AG04449 (cell line): ENCODE measurements at regions not wholly inside any gene's neighbourhood (a gene's known extent, or its start where the extent isn't known, plus 50 kb on each side); places are given as distances from the start of the nearest gene placed in this dataset.

ENCODE experiments used
- CTCF ChIA-PET: fragments of 350-600 bp; formaldehyde crosslinking; extraction: SDS; loops from one replicate; lab custom pipeline; 2021; ENCODE audit warnings: antibody characterized with exemption; lab: Yijun Ruan, JAX
- POLR2A ChIA-PET: fragments of 400-600, 350-600 bp; formaldehyde crosslinking; extraction: SDS; loops from one replicate; lab custom pipeline; 2020; ENCODE audit warnings: antibody characterized with exemption, inconsistent platforms; lab: Yijun Ruan, JAX
- DNase-seq: peaks from one replicate; pipeline ENCODE4 v3.0.0-alpha.2; 2010; ENCODE audit warnings: low read depth, low spot score
- H3K4me3 ChIP-seq: 2 replicates; pipeline ENCODE4 v1.5.1; 2011; ENCODE audit warnings: low read depth, mild to moderate bottlenecking, control low read depth, low read length
- TF ChIP-seq, protein P1 (sequence below): IDR thresholded peaks from one replicate; pipeline ENCODE4 v1.5.1; 2011; ENCODE audit warnings: mild to moderate bottlenecking, moderate library complexity, low read length, control low read depth, inconsistent platforms; ENCODE audit not compliant: insufficient read depth; ENCODE audit errors: missing control alignments

DNA sequence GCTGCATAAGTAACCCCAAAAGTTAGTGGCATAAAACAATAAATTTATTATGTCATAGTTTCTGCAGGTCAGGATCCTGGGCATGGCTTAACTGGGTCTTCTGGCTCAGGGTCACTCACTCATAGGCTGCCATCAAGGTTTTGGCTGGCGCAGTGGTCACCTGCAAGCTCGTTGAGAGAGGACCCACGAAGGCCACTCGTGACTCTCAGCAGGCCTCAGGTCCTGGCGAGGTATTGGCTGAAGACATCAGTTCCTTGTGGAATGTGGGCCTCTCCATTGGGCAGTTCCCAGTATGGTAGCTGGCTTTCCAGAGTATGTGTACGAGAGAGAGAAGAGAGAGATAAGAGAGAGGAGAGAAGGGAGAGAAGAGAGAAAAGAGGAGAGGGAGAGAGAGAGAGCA lies 138.3 kb upstream of the KLF14 start:
- TF ChIP-seq, protein P1, sequence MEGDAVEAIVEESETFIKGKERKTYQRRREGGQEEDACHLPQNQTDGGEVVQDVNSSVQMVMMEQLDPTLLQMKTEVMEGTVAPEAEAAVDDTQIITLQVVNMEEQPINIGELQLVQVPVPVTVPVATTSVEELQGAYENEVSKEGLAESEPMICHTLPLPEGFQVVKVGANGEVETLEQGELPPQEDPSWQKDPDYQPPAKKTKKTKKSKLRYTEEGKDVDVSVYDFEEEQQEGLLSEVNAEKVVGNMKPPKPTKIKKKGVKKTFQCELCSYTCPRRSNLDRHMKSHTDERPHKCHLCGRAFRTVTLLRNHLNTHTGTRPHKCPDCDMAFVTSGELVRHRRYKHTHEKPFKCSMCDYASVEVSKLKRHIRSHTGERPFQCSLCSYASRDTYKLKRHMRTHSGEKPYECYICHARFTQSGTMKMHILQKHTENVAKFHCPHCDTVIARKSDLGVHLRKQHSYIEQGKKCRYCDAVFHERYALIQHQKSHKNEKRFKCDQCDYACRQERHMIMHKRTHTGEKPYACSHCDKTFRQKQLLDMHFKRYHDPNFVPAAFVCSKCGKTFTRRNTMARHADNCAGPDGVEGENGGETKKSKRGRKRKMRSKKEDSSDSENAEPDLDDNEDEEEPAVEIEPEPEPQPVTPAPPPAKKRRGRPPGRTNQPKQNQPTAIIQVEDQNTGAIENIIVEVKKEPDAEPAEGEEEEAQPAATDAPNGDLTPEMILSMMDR = no peak
- no peak overlapping the region for H3K4me3 ChIP-seq
- DNase-seq = no peak
- POLR2A ChIA-PET = interaction anchor here (1.1 kb wide), 1 partner anchor 11 kb away, joined by 4 read pairs; no protein-coding TSS in a partner anchor
- CTCF ChIA-PET = interaction anchor here (0.7 to 2.5 kb wide), 3 partner anchors 24 to 168 kb away, joined by 3 to 10 read pairs (median 4); no protein-coding TSS in a partner anchor

DNA sequence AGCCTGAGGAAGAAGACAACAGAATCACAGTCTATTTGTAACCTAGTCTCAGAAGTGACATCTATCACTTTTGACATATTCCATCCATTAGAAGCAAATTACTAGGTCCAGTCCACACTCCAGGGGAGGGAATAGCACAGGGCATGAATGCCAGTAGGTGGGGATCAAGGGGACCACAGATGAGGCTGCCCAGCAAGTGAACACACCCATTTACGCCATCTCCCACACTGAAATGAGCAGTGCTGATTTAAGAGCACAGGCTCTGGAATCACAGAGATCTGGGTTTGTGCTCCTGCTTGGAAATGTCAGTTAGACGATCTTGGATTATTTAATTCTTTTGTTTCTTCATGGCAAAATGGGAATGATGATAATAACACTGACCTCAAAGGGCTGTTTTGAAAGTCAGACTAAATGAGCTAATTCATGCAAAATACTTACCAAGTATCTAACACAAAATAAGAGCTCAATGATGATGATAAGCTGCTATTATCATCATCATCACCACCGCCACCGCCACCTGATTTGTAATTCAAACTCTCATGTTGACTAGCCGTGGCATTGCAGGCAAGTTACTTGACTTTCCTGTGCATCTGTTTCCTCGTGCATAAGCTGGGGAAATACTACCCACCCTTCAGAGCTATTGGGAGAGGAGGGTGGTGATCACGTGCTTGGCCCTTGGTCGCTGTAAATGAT lies 138.9 kb upstream of the KLF14 start:
- ChIA-PET POLR2A (interaction anchor here (0.8 kb wide), 1 partner anchor 13 kb away, joined by 4 read pairs; no protein-coding TSS in a partner anchor), CTCF (interaction anchor here (0.7 to 3.3 kb wide), 5 partner anchors 12 to 167 kb away, joined by 3 to 17 read pairs (median 7); no protein-coding TSS in a partner anchor)
- no peak for DNase-seq
- H3K4me3 ChIP-seq = no peak overlapping the region
- TF ChIP-seq, protein P1 = no peak

DNA sequence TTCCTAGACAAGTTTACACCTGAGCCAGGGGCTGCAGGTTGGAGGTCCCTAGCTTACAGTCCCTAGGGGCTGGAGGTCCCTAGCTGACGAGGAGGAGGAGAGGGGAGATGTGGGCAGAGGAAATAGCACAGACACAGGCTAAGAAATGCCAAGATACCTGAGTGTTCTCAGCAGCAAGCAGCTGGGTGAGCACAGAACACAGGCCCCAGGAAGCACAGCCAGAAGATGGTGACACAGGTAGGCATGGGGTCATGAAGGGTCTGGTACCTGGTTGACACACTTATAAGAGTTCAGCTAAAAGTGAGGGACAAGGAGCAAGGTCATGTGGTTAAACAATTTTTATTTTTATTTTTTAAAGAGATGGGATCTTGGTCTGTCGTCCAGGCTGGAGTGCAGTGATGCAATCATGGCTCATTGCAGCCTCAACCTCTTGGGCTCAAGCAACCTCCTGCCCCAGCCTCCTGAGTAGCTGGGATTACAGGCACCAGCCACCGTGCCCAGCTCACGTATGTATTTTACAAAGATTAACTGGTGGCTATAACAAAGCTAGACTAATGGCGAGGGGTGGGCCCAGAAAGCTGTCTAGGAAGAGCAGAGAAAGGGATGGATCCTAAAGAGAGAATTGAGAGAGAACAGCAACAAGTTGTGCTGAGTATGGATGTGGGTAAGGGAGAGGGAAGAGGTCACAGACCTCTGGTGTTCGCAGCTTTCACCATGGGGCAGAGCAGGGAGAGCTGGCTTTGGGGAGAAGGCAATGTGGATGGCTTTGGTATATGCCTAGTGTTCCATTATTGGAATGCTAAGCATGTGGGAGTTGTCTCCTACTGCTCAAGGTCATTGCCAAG lies 140.3 kb upstream of the KLF14 start:
- ChIA-PET POLR2A (interaction anchor here (1.2 kb wide), 1 partner anchor 19 kb away, joined by 3 read pairs; no protein-coding TSS in a partner anchor), CTCF (interaction anchor here (0.5 to 3.3 kb wide), 11 partner anchors 9 to 709 kb away, joined by 3 to 17 read pairs (median 3); no protein-coding TSS in a partner anchor)
- no peak overlapping the region for H3K4me3 ChIP-seq
- TF ChIP-seq, protein P1 = no peak
- no peak for DNase-seq

DNA sequence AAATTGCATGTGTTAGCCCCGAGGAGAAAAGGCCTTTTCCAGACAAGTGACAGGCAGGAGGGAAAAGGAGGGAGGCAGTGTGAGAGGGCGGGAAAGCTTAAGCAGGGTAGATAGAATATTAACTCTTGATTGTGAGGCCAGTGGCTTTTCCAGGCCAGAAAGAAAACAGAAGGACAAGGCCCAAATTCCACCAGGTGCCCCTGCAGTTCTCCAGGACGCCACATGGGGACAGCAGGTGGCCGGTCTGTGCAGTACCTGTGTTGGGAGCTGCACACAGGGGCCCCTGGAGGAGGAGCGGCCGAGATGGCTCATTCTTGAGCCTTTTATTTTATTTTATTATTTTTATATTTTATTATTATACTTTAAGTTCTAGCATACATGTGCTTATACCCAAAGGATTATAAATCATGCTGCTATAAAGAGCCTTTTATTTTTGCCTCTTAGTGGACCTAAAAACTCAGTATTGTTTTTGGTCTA lies 141.3 kb upstream of the KLF14 start:
- TF ChIP-seq, protein P1 = peak; percentile 85
- no peak overlapping the region for H3K4me3 ChIP-seq
- CTCF ChIA-PET = interaction anchor here (0.6 to 3.3 kb wide), 5 partner anchors 14 to 84 kb away, joined by 3 to 17 read pairs (median 4); no protein-coding TSS in a partner anchor
- POLR2A ChIA-PET = interaction anchor here (1.2 kb wide), 1 partner anchor 20 kb away, joined by 3 read pairs; no protein-coding TSS in a partner anchor
- DNase-seq = no peak

DNA sequence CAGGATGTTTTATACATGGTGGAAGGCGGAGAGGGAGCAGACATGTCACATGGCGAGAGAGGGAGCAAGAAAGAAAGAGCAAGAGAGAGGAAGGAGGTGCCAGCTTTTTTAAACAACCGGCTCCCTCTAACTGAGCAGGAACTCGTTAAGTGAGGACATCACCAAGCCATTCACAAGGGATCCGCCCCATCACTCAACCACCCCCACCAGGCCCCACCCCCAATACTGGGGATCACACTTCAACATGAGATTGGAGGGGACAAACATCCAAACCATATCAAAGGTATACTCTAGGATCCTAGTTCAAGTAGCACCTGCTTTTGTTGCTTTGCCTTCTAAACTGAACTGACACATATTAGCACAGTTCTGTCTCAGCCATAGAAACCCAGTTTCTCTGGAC lies 141.9 kb upstream of the KLF14 start:
- POLR2A ChIA-PET = no interaction called here
- DNase-seq = no peak
- CTCF ChIA-PET = interaction anchor here (1.1 to 3.3 kb wide), 3 partner anchors 14 to 83 kb away, joined by 3 to 17 read pairs (median 6); no protein-coding TSS in a partner anchor
- TF ChIP-seq, protein P1 = no peak
- H3K4me3 ChIP-seq = no peak overlapping the region
